ENCODE measurements at regions not wholly inside any gene's neighbourhood (a gene's known extent, or its start where the extent isn't known, plus 50 kb on each side); places are given as distances from the start of the nearest gene placed in this dataset.

- TF ChIP-seq EZH2phosphoT487 (conservative IDR thresholded peaks at IDR 0.05; ENCODE audit: low read length) (no peak), CTCF (IDR thresholded peaks at IDR 0.05; ENCODE audit: insufficient read depth, low read length, poor library complexity, severe bottlenecking) (no peak)
Measured at GRCh38 chr16:52773026-52773425, 226.1 kb upstream of the TOX3 start.

Data from SU-DHL-6 (cell line).